OCI-LY7 (cell line): ENCODE measurements at regions not wholly inside any gene's neighbourhood (a gene's known extent, or its start where the extent isn't known, plus 50 kb on each side); places are given as distances from the start of the nearest gene placed in this dataset.
"Not testable (repeated sequence)": the region's sequence is repeated elsewhere in the genome, so short reads cannot be mapped to it uniquely, and the experiment has no call there.

ENCODE experiments used
- BruUV-seq: library from RNA; stranded (reverse); fragments of 400-500 nt; replicated peaks from 2 replicates; lab custom pipeline; 2021; lab: Mats Ljungman, UMichigan
- CTCF ChIA-PET: fragments of 300-600 bp; sonication (Branson Sonifier 250); formaldehyde crosslinking; loops from one replicate; lab custom pipeline; 2022; ENCODE audit warnings: antibody characterized with exemption; ENCODE audit not compliant: unreplicated experiment; lab: Charles Lee
- POLR2A ChIA-PET: fragments of 300-600 bp; sonication (Branson Sonifier 250); formaldehyde crosslinking; loops from one replicate; lab custom pipeline; 2022; ENCODE audit warnings: antibody characterized with exemption; lab: Charles Lee
- DNase-seq: peaks from one replicate; pipeline ENCODE4 v3.0.0-alpha.2; 2015; ENCODE audit warnings: low spot score
- H2AFZ ChIP-seq: fragments of 200-600 bp; sonication (generic), shearing (Covaris generic); 2 replicates; pipeline ENCODE4 v1.6.1; 2014; ENCODE audit warnings: mild to moderate bottlenecking, antibody characterized with exemption, low read length, moderate library complexity
- H3K27ac ChIP-seq: fragments of 200-600 bp; sonication (generic); 2 replicates; pipeline ENCODE4 v1.5.1; 2014; ENCODE audit warnings: mixed run types, low read depth, mild to moderate bottlenecking, moderate library complexity, low read length, inconsistent platforms; ENCODE audit not compliant: poor library complexity, severe bottlenecking
- H3K36me3 ChIP-seq: fragments of 200-600 bp; sonication (generic); 2 replicates; pipeline ENCODE4 v1.6.1; 2014; ENCODE audit warnings: mild to moderate bottlenecking, antibody characterized with exemption, low read length, moderate library complexity, mixed read lengths; ENCODE audit not compliant: insufficient read depth
- H3K4me1 ChIP-seq: fragments of 200-600 bp; sonication (generic); 2 replicates; pipeline ENCODE4 v1.5.1; 2014; ENCODE audit warnings: mild to moderate bottlenecking, low read length; ENCODE audit not compliant: insufficient read depth, poor library complexity, severe bottlenecking
- H3K4me2 ChIP-seq: fragments of 200-600 bp; sonication (generic); 2 replicates; pipeline ENCODE4 v1.6.1; 2014; ENCODE audit warnings: mild to moderate bottlenecking, low read length
- H3K4me3 ChIP-seq: fragments of 200-600 bp; sonication (generic); 2 replicates; pipeline ENCODE4 v1.5.1; 2014; ENCODE audit warnings: mild to moderate bottlenecking, low read depth, low read length; ENCODE audit not compliant: poor library complexity, severe bottlenecking
- H3K79me2 ChIP-seq: fragments of 200-600 bp; sonication (generic); 2 replicates; pipeline ENCODE4 v1.6.1; 2016; ENCODE audit warnings: low read depth, mild to moderate bottlenecking, low read length, moderate library complexity, mixed read lengths; ENCODE audit not compliant: insufficient read depth
- H3K9me2 ChIP-seq: fragments of 200-600 bp; sonication (generic); 2 replicates; pipeline ENCODE4 v1.6.1; 2016; ENCODE audit warnings: mild to moderate bottlenecking, low read length, mixed read lengths; ENCODE audit not compliant: insufficient read depth
- H3K9me3 ChIP-seq: fragments of 200-600 bp; sonication (generic); 2 replicates; pipeline ENCODE4 v1.6.1; 2014; ENCODE audit warnings: mild to moderate bottlenecking, mixed run types, low read length, mixed read lengths
- H4K20me1 ChIP-seq: fragments of 200-600 bp; sonication (generic); 2 replicates; pipeline ENCODE4 v1.6.1; 2014; ENCODE audit warnings: mild to moderate bottlenecking, antibody characterized with exemption, low read length, moderate library complexity, mixed read lengths; ENCODE audit not compliant: insufficient read depth
- CTCF ChIP-seq: fragments of 200-600 bp; sonication (generic); conservative IDR thresholded peaks from 2 replicates; pipeline ENCODE4 v1.5.1; 2014; ENCODE audit warnings: mild to moderate bottlenecking, antibody characterized with exemption, low read length, moderate library complexity, mixed read lengths
- EZH2phosphoT487 ChIP-seq: fragments of 200-600 bp; sonication (generic); IDR thresholded peaks from 2 replicates; pipeline ENCODE4 v1.6.1; 2018; ENCODE audit warnings: low read depth, borderline replicate concordance, mild to moderate bottlenecking, mixed run types, antibody characterized with exemption, low read length, moderate library complexity, mixed read lengths
- intact Hi-C: fragments of 100-400 bp; cut with micrococcal nuclease; formaldehyde crosslinking; loops from one replicate; pipeline ENCODE4 v1.10.0; 2022; ENCODE audit not compliant: unreplicated experiment

- Histone ChIP-seq H2AFZ (no peak overlapping the region), H3K4me2 (no peak overlapping the region), H3K4me1 (no peaks in the 10 kb centered on the region), H3K36me3 (no peaks in the 10 kb centered on the region), H3K4me3 (no peak overlapping the region), H3K79me2 (no peaks in the 10 kb centered on the region), H4K20me1 (no peaks in the 10 kb centered on the region), H3K27ac (no peak overlapping the region), H3K9me3 (no peaks in the 10 kb centered on the region), H3K9me2 (no peaks in the 10 kb centered on the region)
- intact Hi-C loops, result no loop called here
- TF ChIP-seq EZH2phosphoT487, result no peak
- BruUV-seq, result no TSS peak
- no peak for DNase-seq
- ChIA-PET POLR2A (no interaction called here), CTCF (no interaction called here)
Measured at GRCh38 chr11:134656861-134657540, 245.0 kb upstream of the B3GAT1 start.

- intact Hi-C loops, H3K79me2 ChIP-seq, H3K4me3 ChIP-seq, POLR2A ChIA-PET, H4K20me1 ChIP-seq, H3K9me2 ChIP-seq, BruUV-seq, H3K4me1 ChIP-seq, H2AFZ ChIP-seq, CTCF ChIA-PET, H3K4me2 ChIP-seq, DNase-seq, H3K9me3 ChIP-seq, H3K36me3 ChIP-seq, H3K27ac ChIP-seq: not testable (repeated sequence)
Measured at GRCh38 chr11:134656086-134656840, 244.2 kb upstream of the B3GAT1 start.

GRCh38 chr11:134655189-134655989, 243.3 kb upstream of the B3GAT1 start:
- TF ChIP-seq CTCF (no peak), EZH2phosphoT487 (no peak)
- Histone ChIP-seq H3K79me2 (no peaks in the 10 kb centered on the region), H2AFZ (no peak overlapping the region), H3K4me2 (no peak overlapping the region), H3K4me3 (no peak overlapping the region), H3K9me2 (no peaks in the 10 kb centered on the region), H3K27ac (no peak overlapping the region), H3K36me3 (no peaks in the 10 kb centered on the region), H3K4me1 (no peaks in the 10 kb centered on the region), H3K9me3 (no peaks in the 10 kb centered on the region), H4K20me1 (no peaks in the 10 kb centered on the region)
- ChIA-PET CTCF (no interaction called here), POLR2A (no interaction called here)
- intact Hi-C loops, result no loop called here
- no TSS peak for BruUV-seq
- no peak for DNase-seq
